IPS-NIHi11 (cell line): ENCODE measurements at regions not wholly inside any gene's neighbourhood (a gene's known extent, or its start where the extent isn't known, plus 50 kb on each side); places are given as distances from the start of the nearest gene placed in this dataset.
A peak's percentile ranks its signal among the peaks of the same experiment; 100 is the strongest.

Source experiments
- DNase-seq: peaks from one replicate; pipeline ENCODE4 v3.0.0; 2012; ENCODE audit warnings: mixed read lengths, low spot score

DNA sequence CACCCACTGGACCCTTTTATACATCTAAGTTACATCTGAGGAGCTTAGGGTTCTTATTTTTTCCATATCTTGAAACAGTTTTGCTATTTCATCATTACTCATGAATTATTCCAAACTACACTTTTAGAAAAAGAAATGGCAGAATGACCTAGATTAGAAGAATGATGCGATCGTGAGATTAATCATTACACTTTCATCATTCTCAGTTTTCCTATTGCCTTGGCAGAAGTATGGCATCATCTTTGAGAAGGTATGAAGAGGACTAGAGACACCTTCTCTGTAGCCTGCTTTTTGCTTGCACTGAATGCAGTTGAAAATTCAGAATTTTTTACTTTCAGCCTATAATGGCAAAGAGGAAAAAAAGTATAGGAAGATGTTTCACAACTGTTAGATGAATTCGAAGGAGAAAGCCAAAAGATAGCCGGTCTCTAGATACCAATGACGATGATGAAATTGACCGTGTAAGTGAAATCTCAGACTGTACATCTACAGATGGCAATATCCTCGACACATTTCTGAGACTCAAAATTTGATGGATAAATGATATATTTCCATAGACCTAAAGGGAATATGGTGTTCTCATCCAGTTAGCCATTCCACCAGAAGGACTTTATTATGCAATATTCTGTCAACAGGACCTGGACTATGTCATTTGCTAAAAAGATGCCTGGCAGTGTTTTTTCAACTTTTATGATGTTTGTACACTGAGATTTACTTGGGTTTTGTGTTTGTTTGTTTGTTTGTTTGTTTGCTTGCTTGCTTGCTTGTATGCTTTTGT, 191.8 kb downstream of the TOMM20 start:
- no peak for DNase-seq

DNA sequence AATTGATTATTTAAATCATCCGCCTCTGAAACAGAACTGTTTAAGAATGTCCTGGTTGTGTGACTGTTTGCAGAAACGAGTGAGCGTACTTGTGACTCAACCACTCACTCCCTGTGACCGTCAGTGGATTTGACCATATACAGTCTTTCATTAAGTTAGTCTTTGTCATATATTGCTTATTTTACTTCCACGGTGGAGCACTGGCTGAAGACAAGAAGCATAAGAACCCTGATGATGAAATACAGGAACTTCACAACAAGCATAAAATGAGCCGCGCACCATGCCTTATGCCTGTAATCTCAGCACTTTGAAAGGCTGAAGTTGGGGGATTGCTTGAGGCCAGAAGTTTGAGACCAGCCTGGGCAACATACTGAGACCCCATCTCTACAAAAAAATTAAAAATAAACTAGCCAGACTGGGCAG, 194.0 kb downstream of the TOMM20 start:
- no peak for DNase-seq

GRCh38 chr1:234933475-234933874, 195.2 kb downstream of the TOMM20 start:
- no peak for DNase-seq

DNA sequence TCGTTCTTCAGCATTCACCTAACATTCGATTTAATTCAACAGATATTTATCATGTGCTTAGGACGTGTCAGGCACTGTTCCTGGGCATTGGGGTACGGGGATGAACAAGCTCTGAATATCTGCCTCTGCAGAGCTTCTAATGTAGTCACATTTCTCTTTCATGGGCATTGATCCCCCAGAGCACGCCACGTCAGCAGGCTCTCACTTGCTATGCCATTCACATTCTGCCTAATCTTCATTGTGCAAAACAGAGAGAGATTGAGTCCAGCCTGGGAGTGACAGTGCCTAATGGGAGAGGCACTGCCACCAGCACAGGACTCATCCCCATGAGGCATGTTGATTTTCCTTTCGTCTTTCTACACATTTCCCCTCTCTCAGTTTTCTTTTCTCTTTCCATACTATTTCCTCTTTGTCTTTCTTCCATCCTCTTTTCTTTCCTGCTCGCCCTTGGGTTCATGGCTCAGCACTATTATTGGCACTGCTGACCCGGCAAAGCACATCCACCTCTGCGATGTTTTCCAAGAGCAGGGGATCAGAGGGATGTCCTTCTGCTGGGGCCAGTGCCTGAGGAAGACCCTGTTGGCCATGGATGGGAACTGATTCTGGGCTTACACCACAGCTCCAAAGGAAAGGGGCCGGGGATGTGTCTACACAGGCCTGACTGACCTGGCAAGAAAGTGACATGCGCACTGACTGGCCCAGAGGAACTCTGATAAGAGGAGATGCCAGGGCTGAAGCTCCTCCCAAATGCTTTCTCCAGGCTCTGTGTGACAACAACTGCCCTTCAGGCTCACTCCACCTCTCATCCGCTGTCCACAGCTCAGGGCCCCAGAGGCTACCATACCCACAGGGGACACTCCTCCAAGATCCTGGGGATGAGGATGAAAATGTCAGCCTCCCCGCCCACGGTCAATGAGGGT, 195.9 kb downstream of the TOMM20 start:
- no peak for DNase-seq

GRCh38 chr1:234932106-234932505, 196.5 kb downstream of the TOMM20 start:
- no peak for DNase-seq

DNA sequence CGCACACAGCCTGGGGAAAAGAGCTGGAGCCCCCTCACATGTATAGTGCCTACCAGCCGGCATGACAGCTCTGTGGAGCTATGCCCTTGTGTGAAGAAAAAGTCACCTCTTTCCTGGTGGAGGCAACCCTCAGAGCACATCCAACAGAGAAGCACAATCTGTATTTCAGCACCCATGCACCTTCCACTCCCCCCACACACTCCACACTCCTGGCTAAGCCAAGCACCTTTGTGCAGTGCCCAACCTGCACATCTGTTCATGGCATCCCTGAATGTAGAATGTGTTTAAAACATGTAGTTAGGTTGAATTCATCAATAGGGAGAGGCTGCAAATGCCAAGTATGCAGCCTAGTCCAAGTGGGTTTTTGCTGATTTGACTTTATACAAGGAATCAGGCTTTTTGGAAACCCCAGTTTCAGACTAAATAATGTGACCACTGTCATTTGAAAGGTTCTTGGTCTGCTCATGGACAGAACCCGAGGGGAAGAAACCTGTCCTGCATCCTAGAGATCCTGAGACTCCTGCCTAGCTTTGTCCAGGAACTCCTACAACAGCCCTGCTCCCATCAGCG, 197.1 kb downstream of the TOMM20 start:
- no peak for DNase-seq

GRCh38 chr1:234929369-234929768, 199.3 kb downstream of the TOMM20 start:
- no peak for DNase-seq

DNA sequence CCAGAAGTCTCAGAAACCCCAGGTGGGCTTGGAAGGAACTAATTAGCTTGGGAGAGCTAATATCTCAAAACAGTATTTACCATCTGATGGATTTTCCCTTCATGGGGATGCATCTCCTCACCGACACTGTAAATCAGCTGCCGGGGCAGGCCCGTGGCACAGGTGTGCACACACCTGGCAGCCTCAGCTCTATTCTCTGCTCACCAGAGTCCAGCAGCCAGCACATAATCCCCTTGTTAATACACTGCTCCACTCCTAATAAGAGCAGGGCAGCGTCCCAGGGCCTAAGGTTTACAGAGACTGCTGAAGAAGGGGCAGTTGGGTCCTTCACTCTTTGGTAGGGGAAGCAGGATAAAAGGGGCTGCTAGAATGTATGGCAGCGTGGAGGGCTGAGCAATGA, 200.0 kb downstream of the TOMM20 start:
- DNase-seq: no peak

- DNase-seq: no peak
Observed at GRCh38 chr1:234927971-234928640, 200.5 kb downstream of the TOMM20 start.

GRCh38 chr1:234927312-234927970, 201.2 kb downstream of the TOMM20 start:
- no peak for DNase-seq

DNA sequence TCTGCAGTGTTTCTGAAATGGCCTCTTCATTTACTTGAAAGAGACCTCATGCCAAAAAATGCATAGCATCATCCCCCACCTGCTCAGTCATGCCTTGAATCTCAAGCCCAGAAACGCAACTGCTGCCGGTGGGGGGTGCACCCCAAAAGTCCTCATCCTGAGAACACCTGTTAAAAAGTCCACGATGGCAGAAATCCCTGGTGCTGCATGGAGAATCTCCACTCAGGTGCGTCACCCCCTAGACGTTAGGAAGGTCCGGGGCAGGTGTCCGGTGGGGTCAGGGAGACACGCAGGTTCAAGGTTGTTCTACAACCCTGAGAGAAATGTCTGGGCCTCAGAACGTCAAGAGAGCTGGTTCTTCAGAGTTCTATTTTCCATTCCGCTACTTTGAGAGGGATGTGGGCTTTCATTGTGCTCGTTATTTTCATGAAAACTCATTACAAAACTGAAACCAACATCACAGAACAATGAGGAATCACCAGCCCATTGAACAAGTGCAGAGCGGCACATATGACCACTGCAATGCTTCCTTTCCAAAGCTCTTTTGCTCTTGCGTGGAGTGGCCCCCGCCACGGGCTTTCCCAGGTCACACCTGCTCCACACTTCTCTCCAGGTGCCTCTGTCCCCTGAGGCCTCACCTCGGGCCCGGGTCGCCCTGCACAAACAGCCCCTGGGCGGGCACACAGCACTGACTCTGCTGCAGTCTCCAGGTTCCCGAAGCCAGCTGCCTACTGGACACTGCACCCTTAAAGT, 201.9 kb downstream of the TOMM20 start:
- no peak for DNase-seq

DNA sequence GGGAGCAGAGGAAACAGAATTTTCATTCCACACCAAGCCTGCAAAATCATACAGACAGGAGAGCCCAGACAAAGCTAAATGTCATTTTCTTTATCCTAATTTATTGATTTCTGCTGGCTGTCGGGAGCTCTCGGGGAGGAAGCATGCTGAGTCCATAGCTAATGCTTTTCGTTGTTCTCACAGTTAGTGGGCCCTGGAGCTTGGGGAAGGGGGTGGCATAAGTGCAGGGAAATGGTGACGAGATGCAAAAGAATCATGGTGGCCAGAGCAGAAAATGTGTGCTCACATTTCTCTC, 202.4 kb downstream of the TOMM20 start:
- no peak for DNase-seq

DNA sequence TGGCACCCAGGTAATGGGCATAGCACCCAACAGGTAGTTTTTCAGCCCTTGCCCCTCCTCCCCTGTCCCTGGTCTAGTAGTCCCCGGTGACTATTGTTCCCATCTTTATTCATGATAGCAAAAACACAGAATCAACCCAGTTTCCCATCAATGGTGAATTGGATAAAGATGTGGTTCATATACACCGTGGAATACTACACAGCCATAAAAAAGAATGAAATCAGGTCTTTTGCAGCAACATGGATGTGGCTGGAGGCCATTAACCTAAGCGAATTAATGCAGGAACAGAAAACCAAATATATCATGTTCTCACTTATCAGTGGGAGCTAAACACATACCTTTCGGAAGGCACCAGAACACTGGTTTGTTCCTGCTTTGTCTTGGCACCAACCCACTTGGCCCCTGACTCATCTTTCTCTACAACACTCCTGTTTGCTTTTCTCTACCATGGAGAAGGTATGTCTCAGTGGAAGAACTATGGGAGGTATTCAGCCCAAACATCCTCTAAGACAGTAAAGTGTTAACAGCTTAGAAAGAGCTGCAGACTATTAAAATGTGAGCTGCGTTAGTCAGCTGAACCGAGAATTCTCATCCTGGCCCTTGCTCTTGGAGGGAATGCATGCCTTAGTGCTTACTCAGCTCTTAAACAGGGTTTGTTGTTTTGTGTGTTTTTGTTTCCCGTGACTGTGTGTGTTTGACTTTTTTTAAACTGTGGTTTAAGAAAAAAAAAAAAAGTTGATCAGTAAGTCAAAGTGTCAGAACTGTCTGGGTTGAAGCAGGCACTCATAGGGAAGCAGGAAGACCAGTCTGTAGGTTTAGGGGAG, 203.0 kb downstream of the TOMM20 start:
- DNase-seq: peak; percentile 28

GRCh38 chr1:234924450-234925355, 203.9 kb downstream of the TOMM20 start:
- no peak for DNase-seq

- DNase-seq: no peak
Observed at GRCh38 chr1:234923626-234924025, 205.0 kb downstream of the TOMM20 start.

GRCh38 chr1:234922987-234923386, 205.7 kb downstream of the TOMM20 start:
- no peak for DNase-seq

- no peak for DNase-seq
Observed at GRCh38 chr1:234921266-234922062, 207.2 kb downstream of the TOMM20 start.

GRCh38 chr1:234920843-234921140, 207.8 kb downstream of the TOMM20 start:
- DNase-seq: no peak
